ENCODE measurements at regions not wholly inside any gene's neighbourhood (a gene's known extent, or its start where the extent isn't known, plus 50 kb on each side); places are given as distances from the start of the nearest gene placed in this dataset.

DNA sequence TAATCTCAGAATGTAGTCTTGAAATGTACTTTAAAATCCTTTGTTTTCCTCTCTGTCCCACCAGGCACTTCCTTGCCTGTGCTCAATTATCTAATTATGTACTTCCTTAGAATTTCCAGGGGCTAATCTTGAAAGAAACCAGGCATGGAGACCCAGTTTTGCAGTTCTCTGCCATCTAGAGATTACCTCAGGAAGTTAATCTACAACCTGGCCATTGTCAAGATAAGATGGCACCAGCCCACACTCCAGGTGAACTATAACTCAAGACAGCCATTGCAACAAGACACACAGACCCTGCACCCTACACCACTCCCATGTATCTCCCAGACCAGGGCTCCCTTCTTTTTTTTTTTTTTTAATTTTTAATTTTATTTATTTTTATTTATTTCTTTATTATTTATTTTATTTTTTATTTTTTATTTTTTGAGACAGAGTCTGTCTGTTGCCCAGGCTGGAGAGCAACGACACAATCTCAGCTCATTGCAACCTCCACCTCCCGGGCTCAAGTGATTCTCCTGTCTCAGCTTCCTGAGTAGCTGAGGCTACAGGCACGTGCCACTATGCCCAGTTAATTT, 85.9 kb upstream of the TRIM24 start:
- WGBS, 2 donors: 95 to 98% methylated on average over 3 of the region's 3 CpGs
- DNase-seq (no peak), ATAC-seq (no peak)
- intact Hi-C loops (cut with DNase I): no loop called here
- Histone ChIP-seq H3K4me3 (no peak overlapping the region), H3K27me3 (no peaks in the 10 kb centered on the region), H3K36me3 (replicated peaks in 1 of 2; ENCODE audit: insufficient read depth in 1 of 2, low read depth in 2 of 2) (no peaks in the 10 kb centered on the region), H3K9me3 (peaks cover 0 to 10% (median 0%) of the 10 kb centered on the region in 3 donors), H3K4me1 (no peaks in the 10 kb centered on the region), H3K27ac (no peak overlapping the region)
- TF ChIP-seq, protein P1, sequence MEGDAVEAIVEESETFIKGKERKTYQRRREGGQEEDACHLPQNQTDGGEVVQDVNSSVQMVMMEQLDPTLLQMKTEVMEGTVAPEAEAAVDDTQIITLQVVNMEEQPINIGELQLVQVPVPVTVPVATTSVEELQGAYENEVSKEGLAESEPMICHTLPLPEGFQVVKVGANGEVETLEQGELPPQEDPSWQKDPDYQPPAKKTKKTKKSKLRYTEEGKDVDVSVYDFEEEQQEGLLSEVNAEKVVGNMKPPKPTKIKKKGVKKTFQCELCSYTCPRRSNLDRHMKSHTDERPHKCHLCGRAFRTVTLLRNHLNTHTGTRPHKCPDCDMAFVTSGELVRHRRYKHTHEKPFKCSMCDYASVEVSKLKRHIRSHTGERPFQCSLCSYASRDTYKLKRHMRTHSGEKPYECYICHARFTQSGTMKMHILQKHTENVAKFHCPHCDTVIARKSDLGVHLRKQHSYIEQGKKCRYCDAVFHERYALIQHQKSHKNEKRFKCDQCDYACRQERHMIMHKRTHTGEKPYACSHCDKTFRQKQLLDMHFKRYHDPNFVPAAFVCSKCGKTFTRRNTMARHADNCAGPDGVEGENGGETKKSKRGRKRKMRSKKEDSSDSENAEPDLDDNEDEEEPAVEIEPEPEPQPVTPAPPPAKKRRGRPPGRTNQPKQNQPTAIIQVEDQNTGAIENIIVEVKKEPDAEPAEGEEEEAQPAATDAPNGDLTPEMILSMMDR (IDR thresholded peaks at IDR 0.05): no peak
- TF ChIP-seq POLR2A (IDR thresholded peaks at IDR 0.05): no peak

DNA sequence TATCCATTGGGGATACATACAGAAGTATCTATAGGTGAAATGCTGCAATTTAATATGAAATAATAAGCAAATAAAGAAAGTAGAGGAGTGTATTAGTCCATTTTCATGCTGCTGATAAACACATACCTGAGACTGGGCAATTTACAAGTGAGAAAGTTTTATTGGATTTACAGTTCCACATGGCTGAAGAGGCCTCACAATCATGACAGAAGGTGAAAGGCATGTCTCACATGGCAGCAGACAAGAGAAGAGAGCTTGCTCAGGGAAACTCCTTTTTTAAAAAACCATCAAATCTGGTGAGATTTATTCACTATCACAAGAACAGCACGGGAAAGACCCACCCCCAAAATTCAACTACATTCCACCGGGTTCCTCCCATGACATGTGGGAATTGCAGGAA, 82.8 kb upstream of the TRIM24 start:
- no peak for TF ChIP-seq POLR2A (IDR thresholded peaks at IDR 0.05)
- TF ChIP-seq, protein P1 (IDR thresholded peaks at IDR 0.05): no peak
- ATAC-seq: no peak
- no peaks in the 10 kb centered on the region for H3K36me3 ChIP-seq (replicated peaks in 1 of 2; ENCODE audit: insufficient read depth in 1 of 2, low read depth in 2 of 2)
- DNase-seq: no peak
- H3K4me1 ChIP-seq: no peaks in the 10 kb centered on the region
- no peaks in the 10 kb centered on the region for H3K27me3 ChIP-seq
- H3K9me3 ChIP-seq: no peaks in the 10 kb centered on the region
- 76 to 86% methylated on average over 2 of the region's 2 CpGs for WGBS, 2 donors
- no peak overlapping the region for H3K27ac ChIP-seq
- intact Hi-C loops (cut with DNase I): no loop called here
- H3K4me3 ChIP-seq: no peak overlapping the region

DNA sequence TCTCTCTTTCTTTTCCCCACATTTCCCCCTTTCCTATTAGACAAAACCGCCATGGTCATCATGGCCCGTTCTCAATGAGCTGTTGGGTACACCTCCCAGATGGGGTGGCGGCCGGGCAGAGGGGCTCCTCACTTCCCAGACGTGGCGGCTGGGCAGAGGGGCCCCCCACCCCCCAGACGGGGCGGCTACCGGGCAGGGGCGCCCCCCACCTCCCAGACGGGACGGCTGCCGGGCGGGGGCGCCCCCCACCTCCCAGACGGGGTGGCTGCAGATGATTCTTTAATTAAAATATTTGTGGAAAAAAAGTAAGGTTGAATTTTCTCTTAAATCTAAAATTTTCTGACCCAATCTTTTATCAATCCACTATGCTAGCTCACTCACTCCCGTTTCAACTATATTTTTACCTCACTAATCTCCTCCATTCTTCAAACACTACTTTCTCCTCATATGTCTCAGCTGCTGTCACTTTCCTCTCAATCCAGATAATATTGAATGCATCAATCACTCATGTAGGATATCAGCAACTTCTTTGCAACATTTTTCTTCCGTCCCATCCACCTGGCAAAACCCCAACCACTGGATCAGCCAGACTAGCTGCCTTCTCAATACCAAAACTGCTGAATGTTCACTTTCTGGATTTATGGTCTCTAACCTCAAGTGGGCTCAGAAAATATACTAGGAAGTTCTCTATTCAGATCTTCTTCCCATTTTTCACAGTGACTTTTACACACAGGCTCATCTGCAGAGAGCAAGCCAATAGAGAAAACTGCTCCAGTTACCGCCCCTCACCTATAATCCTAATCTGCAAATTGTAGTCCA, 81.1 kb upstream of the TRIM24 start:
- Histone ChIP-seq H3K36me3 (replicated peaks in 1 of 2; ENCODE audit: insufficient read depth in 1 of 2, low read depth in 2 of 2) (no peaks in the 10 kb centered on the region), H3K4me3 (no peak overlapping the region), H3K9me3 (no peaks in the 10 kb centered on the region), H3K27me3 (no peaks in the 10 kb centered on the region), H3K4me1 (no peaks in the 10 kb centered on the region), H3K27ac (no peak overlapping the region)
- WGBS, 2 donors: 86 to 90% methylated on average over 11 to 19 of the region's 19 CpGs
- intact Hi-C loops (cut with DNase I): no loop called here
- no peak for ATAC-seq
- no peak for TF ChIP-seq POLR2A (IDR thresholded peaks at IDR 0.05)
- TF ChIP-seq, protein P1 (IDR thresholded peaks at IDR 0.05): no peak
- DNase-seq: no peak

DNA sequence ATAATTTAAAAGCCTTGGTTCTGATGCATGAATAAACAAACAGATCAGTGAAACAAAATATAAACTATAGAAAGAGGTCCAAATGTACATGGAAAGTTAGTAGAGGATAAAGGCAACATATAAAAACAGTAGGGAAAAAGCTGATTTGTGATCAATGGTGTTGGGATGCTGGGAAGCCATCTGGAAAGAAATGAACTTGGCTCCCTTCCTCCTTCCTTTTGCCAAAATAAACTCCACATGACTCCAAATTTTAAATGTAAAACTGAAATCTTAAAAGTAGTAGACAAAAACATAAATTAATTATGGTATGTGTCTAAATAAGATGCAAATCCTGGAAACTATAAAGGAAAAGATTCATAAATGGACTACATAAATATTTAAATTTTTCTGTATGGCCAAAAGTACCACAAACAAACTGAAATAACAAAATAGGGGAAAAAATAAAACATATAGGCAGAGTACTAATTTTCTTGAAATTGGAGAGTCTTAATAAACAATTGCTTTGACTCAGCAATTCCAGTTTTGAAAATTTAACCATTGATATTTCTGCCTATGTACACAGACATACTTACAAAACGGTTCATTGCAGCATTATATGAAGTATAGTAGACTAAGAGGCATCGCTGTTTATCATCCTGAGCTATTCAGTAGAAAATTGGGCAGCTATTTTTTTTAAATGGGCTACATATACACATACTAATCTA, 77.0 kb upstream of the TRIM24 start:
- ATAC-seq (no peak), DNase-seq (no peak)
- Histone ChIP-seq H3K36me3 (replicated peaks in 1 of 2; ENCODE audit: insufficient read depth in 1 of 2, low read depth in 2 of 2) (no peaks in the 10 kb centered on the region), H3K4me1 (no peaks in the 10 kb centered on the region), H3K27me3 (no peaks in the 10 kb centered on the region), H3K4me3 (no peak overlapping the region), H3K27ac (no peak overlapping the region), H3K9me3 (no peaks in the 10 kb centered on the region)
- TF ChIP-seq, protein P1 (IDR thresholded peaks at IDR 0.05): no peak
- TF ChIP-seq POLR2A (IDR thresholded peaks at IDR 0.05): no peak
- intact Hi-C loops (cut with DNase I): no loop called here
- 83 to 87% methylated on average over 2 of the region's 2 CpGs for WGBS, 2 donors
